WTC11 (cell line): ENCODE measurements at regions not wholly inside any gene's neighbourhood (a gene's known extent, or its start where the extent isn't known, plus 50 kb on each side); places are given as distances from the start of the nearest gene placed in this dataset.

Experiments
- ATAC-seq: fragments of 200-7000 bp; cut with Tn5 transposase; 2 replicates; pipeline ENCODE4 v1.10.0; 2021; ENCODE audit warnings: mild to moderate bottlenecking, moderate library complexity
- CTCF ChIA-PET: fragments of 300-600 bp; sonication (Branson Sonifier 250); formaldehyde crosslinking; loops from one replicate; lab custom pipeline; 2021; ENCODE audit warnings: antibody characterized with exemption; lab: Charles Lee
- POLR2A ChIA-PET: fragments of 350-600 bp; sonication (Branson Sonifier 250); formaldehyde crosslinking; loops from one replicate; lab custom pipeline; 2021; ENCODE audit warnings: antibody characterized with exemption; lab: Charles Lee
- DNase-seq: peaks from one replicate; pipeline ENCODE4 v3.0.0; 2021; ENCODE audit warnings: low spot score
- H3K27ac Mint-ChIP-seq: 2 replicates; pipeline ENCODE4 v1.8.0; 2021; ENCODE audit warnings: mixed read lengths
- H3K27me3 Mint-ChIP-seq: 2 replicates; pipeline ENCODE4 v1.8.0; 2021; ENCODE audit warnings: low read depth, mild to moderate bottlenecking, moderate library complexity, mixed read lengths
- H3K36me3 Mint-ChIP-seq: 2 replicates; pipeline ENCODE4 v1.8.0; 2021; ENCODE audit warnings: mixed read lengths
- H3K4me1 Mint-ChIP-seq: 2 replicates; pipeline ENCODE4 v1.8.0; 2022; ENCODE audit warnings: mixed read lengths
- H3K4me3 Mint-ChIP-seq: 2 replicates; pipeline ENCODE4 v1.8.0; 2021; ENCODE audit warnings: mild to moderate bottlenecking, moderate library complexity, mixed read lengths
- H3K9me3 Mint-ChIP-seq: 2 replicates; pipeline ENCODE4 v1.8.0; 2021; ENCODE audit warnings: mixed read lengths
- CBFB ChIP-seq: sonication (generic); formaldehyde crosslinking; IDR thresholded peaks from 2 replicates; pipeline ENCODE4 v1.8.1; 2022; ENCODE audit warnings: mild to moderate bottlenecking, low read depth, missing genetic modification reagents
- ETV6 ChIP-seq: sonication (generic); formaldehyde crosslinking; IDR thresholded peaks from 2 replicates; pipeline ENCODE4 v1.8.1; 2022; ENCODE audit warnings: mild to moderate bottlenecking, missing genetic modification reagents
- KAT7 ChIP-seq: sonication (generic); formaldehyde crosslinking; IDR thresholded peaks from 2 replicates; pipeline ENCODE4 v1.8.1; 2023; ENCODE audit warnings: missing genetic modification reagents, mild to moderate bottlenecking, borderline replicate concordance
- MYBL2 ChIP-seq: sonication (generic); formaldehyde crosslinking; IDR thresholded peaks from 2 replicates; pipeline ENCODE4 v1.8.1; 2023; ENCODE audit warnings: mild to moderate bottlenecking, moderate library complexity, missing genetic modification reagents
- NR2C2 ChIP-seq: sonication (generic); formaldehyde crosslinking; IDR thresholded peaks from 2 replicates; pipeline ENCODE4 v1.8.0; 2022; ENCODE audit warnings: mild to moderate bottlenecking, missing genetic modification reagents
- SMAD3 ChIP-seq: sonication (generic); formaldehyde crosslinking; IDR thresholded peaks from 2 replicates; pipeline ENCODE4 v1.8.0; 2022; ENCODE audit warnings: missing genetic modification reagents, mild to moderate bottlenecking, borderline replicate concordance
- SOX15 ChIP-seq: fragments of 250-450 bp; sonication (Bioruptor Pico); IDR thresholded peaks from 2 replicates; pipeline ENCODE4 v1.9.0; 2021; ENCODE audit warnings: mild to moderate bottlenecking
- TEAD4 ChIP-seq: sonication (generic); formaldehyde crosslinking; IDR thresholded peaks from 2 replicates; pipeline ENCODE4 v1.8.0; 2022; ENCODE audit warnings: mild to moderate bottlenecking, missing genetic modification reagents
- TP53 ChIP-seq: sonication (generic); formaldehyde crosslinking; IDR thresholded peaks from 2 replicates; pipeline ENCODE4 v1.8.1; 2023; ENCODE audit warnings: mild to moderate bottlenecking, missing genetic modification reagents
- USF1 ChIP-seq: sonication (generic); formaldehyde crosslinking; IDR thresholded peaks from 2 replicates; pipeline ENCODE4 v1.8.0; 2022; ENCODE audit warnings: mild to moderate bottlenecking, missing genetic modification reagents
- ZBTB21 ChIP-seq: sonication (generic); formaldehyde crosslinking; IDR thresholded peaks from 2 replicates; pipeline ENCODE4 v1.8.1; 2023; ENCODE audit warnings: mild to moderate bottlenecking, missing genetic modification reagents, borderline replicate concordance
- ZNF263 ChIP-seq: sonication (generic); formaldehyde crosslinking; IDR thresholded peaks from 2 replicates; pipeline ENCODE4 v1.8.1; 2022; ENCODE audit warnings: low read depth, mild to moderate bottlenecking, moderate library complexity, missing genetic modification reagents
- ZNF671 ChIP-seq: fragments of 250-450 bp; sonication (Bioruptor Pico); IDR thresholded peaks from 2 replicates; pipeline ENCODE4 v1.8.0; 2021; ENCODE audit warnings: mild to moderate bottlenecking
- TF ChIP-seq, protein P1 (sequence below): sonication (generic); formaldehyde crosslinking; IDR thresholded peaks from 2 replicates; pipeline ENCODE4 v1.8.0; 2023; ENCODE audit warnings: mild to moderate bottlenecking, missing genetic modification reagents
- TF ChIP-seq, protein P2 (sequence below): sonication (generic); formaldehyde crosslinking; IDR thresholded peaks from 2 replicates; pipeline ENCODE4 v1.8.0; 2022; ENCODE audit warnings: missing genetic modification reagents
- TF ChIP-seq, protein P3 (sequence below): sonication (generic); formaldehyde crosslinking; IDR thresholded peaks from 2 replicates; pipeline ENCODE4 v1.8.1; 2022; ENCODE audit warnings: missing genetic modification reagents, borderline replicate concordance
- TF ChIP-seq, protein P4 (sequence below): fragments of 250-450 bp; sonication (Bioruptor Pico); IDR thresholded peaks from 2 replicates; pipeline ENCODE4 v1.8.0; 2021; ENCODE audit warnings: mild to moderate bottlenecking
- TF ChIP-seq, protein P5 (sequence below): sonication (generic); formaldehyde crosslinking; IDR thresholded peaks from 2 replicates; pipeline ENCODE4 v1.8.0; 2022; ENCODE audit warnings: mild to moderate bottlenecking, missing genetic modification reagents
- TF ChIP-seq, protein P6 (sequence below): sonication (generic); formaldehyde crosslinking; IDR thresholded peaks from 2 replicates; pipeline ENCODE4 v1.8.1; 2022; ENCODE audit warnings: mild to moderate bottlenecking, moderate library complexity, missing genetic modification reagents

GRCh38 chr5:153080940-153081339, 409.5 kb upstream of the GRIA1 start:
- Mint-ChIP-seq H3K4me3 (no peak overlapping the region), H3K9me3 (peaks cover 13% of the 10 kb centered on the region), H3K27ac (no peak overlapping the region), H3K36me3 (peaks cover 4% of the 10 kb centered on the region; the same call in 1 of the 2 replicates), H3K27me3 (peaks cover 4% of the 10 kb centered on the region; the same call in 1 of the 2 replicates), H3K4me1 (peaks cover 19% of the 10 kb centered on the region)
- ATAC-seq (no peak), DNase-seq (no peak)
- TF ChIP-seq TP53 (CRISPR knock-in tag), result no peak
- no peak for TF ChIP-seq CBFB (CRISPR knock-in tag)
- no peak for TF ChIP-seq ZNF263 (CRISPR knock-in tag)
- no peak for TF ChIP-seq ETV6 (CRISPR knock-in tag)
- TF ChIP-seq, protein P1, sequence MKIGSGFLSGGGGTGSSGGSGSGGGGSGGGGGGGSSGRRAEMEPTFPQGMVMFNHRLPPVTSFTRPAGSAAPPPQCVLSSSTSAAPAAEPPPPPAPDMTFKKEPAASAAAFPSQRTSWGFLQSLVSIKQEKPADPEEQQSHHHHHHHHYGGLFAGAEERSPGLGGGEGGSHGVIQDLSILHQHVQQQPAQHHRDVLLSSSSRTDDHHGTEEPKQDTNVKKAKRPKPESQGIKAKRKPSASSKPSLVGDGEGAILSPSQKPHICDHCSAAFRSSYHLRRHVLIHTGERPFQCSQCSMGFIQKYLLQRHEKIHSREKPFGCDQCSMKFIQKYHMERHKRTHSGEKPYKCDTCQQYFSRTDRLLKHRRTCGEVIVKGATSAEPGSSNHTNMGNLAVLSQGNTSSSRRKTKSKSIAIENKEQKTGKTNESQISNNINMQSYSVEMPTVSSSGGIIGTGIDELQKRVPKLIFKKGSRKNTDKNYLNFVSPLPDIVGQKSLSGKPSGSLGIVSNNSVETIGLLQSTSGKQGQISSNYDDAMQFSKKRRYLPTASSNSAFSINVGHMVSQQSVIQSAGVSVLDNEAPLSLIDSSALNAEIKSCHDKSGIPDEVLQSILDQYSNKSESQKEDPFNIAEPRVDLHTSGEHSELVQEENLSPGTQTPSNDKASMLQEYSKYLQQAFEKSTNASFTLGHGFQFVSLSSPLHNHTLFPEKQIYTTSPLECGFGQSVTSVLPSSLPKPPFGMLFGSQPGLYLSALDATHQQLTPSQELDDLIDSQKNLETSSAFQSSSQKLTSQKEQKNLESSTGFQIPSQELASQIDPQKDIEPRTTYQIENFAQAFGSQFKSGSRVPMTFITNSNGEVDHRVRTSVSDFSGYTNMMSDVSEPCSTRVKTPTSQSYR (CRISPR knock-in tag), result no peak
- TF ChIP-seq, protein P2, sequence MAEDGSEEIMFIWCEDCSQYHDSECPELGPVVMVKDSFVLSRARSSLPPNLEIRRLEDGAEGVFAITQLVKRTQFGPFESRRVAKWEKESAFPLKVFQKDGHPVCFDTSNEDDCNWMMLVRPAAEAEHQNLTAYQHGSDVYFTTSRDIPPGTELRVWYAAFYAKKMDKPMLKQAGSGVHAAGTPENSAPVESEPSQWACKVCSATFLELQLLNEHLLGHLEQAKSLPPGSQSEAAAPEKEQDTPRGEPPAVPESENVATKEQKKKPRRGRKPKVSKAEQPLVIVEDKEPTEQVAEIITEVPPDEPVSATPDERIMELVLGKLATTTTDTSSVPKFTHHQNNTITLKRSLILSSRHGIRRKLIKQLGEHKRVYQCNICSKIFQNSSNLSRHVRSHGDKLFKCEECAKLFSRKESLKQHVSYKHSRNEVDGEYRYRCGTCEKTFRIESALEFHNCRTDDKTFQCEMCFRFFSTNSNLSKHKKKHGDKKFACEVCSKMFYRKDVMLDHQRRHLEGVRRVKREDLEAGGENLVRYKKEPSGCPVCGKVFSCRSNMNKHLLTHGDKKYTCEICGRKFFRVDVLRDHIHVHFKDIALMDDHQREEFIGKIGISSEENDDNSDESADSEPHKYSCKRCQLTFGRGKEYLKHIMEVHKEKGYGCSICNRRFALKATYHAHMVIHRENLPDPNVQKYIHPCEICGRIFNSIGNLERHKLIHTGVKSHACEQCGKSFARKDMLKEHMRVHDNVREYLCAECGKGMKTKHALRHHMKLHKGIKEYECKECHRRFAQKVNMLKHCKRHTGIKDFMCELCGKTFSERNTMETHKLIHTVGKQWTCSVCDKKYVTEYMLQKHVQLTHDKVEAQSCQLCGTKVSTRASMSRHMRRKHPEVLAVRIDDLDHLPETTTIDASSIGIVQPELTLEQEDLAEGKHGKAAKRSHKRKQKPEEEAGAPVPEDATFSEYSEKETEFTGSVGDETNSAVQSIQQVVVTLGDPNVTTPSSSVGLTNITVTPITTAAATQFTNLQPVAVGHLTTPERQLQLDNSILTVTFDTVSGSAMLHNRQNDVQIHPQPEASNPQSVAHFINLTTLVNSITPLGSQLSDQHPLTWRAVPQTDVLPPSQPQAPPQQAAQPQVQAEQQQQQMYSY (CRISPR knock-in tag), result no peak
- POLR2A ChIA-PET, result no interaction called here
- CTCF ChIA-PET, result no interaction called here

DNA sequence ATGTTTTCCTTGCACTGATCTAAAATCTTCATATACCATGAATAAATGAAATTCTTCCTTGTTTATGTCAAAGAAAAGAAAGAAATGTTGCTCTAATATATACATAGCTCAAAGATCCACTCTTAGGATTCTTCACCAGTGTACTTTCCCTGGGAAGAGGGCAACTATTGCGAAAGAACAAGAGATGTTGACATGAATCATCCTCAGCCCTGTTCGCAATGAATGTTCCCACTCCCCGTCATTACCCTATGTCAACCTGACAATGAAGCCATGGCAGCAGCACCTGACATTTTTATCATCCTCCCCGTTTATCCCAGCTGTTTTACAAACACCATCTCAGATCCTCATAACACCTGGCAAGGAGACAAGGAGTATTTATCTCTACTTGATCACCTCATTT, 409.1 kb upstream of the GRIA1 start:
- TF ChIP-seq USF1 (CRISPR knock-in tag), result no peak
- no peak for TF ChIP-seq KAT7 (CRISPR knock-in tag)
- TF ChIP-seq SMAD3, result no peak
- TF ChIP-seq, protein P3, sequence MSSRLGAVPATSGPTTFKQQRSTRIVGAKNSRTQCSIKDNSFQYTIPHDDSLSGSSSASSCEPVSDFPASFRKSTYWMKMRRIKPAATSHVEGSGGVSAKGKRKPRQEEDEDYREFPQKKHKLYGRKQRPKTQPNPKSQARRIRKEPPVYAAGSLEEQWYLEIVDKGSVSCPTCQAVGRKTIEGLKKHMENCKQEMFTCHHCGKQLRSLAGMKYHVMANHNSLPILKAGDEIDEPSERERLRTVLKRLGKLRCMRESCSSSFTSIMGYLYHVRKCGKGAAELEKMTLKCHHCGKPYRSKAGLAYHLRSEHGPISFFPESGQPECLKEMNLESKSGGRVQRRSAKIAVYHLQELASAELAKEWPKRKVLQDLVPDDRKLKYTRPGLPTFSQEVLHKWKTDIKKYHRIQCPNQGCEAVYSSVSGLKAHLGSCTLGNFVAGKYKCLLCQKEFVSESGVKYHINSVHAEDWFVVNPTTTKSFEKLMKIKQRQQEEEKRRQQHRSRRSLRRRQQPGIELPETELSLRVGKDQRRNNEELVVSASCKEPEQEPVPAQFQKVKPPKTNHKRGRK (CRISPR knock-in tag), result no peak
- no peak for TF ChIP-seq TEAD4 (CRISPR knock-in tag)
- TF ChIP-seq, protein P4, sequence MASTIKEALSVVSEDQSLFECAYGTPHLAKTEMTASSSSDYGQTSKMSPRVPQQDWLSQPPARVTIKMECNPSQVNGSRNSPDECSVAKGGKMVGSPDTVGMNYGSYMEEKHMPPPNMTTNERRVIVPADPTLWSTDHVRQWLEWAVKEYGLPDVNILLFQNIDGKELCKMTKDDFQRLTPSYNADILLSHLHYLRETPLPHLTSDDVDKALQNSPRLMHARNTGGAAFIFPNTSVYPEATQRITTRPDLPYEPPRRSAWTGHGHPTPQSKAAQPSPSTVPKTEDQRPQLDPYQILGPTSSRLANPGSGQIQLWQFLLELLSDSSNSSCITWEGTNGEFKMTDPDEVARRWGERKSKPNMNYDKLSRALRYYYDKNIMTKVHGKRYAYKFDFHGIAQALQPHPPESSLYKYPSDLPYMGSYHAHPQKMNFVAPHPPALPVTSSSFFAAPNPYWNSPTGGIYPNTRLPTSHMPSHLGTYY (CRISPR knock-in tag), result no peak
- TF ChIP-seq, protein P5, sequence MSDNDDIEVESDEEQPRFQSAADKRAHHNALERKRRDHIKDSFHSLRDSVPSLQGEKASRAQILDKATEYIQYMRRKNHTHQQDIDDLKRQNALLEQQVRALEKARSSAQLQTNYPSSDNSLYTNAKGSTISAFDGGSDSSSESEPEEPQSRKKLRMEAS (CRISPR knock-in tag), result no peak
- TF ChIP-seq, protein P6, sequence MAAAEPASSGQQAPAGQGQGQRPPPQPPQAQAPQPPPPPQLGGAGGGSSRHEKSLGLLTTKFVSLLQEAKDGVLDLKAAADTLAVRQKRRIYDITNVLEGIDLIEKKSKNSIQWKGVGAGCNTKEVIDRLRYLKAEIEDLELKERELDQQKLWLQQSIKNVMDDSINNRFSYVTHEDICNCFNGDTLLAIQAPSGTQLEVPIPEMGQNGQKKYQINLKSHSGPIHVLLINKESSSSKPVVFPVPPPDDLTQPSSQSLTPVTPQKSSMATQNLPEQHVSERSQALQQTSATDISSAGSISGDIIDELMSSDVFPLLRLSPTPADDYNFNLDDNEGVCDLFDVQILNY (CRISPR knock-in tag), result no peak
- TF ChIP-seq CBFB (CRISPR knock-in tag), result no peak
- TF ChIP-seq ZNF671 (CRISPR knock-in tag), result no peak
- no peak for TF ChIP-seq SOX15 (CRISPR knock-in tag)
- no peak for TF ChIP-seq NR2C2
- no peak for TF ChIP-seq MYBL2 (CRISPR knock-in tag)
- no peak for TF ChIP-seq ZBTB21 (CRISPR knock-in tag)
- Mint-ChIP-seq H3K4me1 (peaks cover 19% of the 10 kb centered on the region), H3K27me3 (peaks cover 4% of the 10 kb centered on the region; the same call in 1 of the 2 replicates), H3K4me3 (no peak overlapping the region), H3K36me3 (peaks cover 4% of the 10 kb centered on the region; the same call in 1 of the 2 replicates), H3K9me3 (peaks cover 13% of the 10 kb centered on the region), H3K27ac (no peak overlapping the region)
- POLR2A ChIA-PET, result no interaction called here
- CTCF ChIA-PET, result no interaction called here
- ATAC-seq, result no peak
- no peak for DNase-seq
